Pancreas (tissue), 10 donors: ENCODE measurements at regions not wholly inside any gene's neighbourhood (a gene's known extent, or its start where the extent isn't known, plus 50 kb on each side); places are given as distances from the start of the nearest gene placed in this dataset.

Source experiments
- ATAC-seq, 4 donors: fragments of 200-7000 bp; cut with Tn5 transposase; one replicate each; pipeline versions ENCODE4 v1.8.0 to v1.9.1; 2020; ENCODE audit warnings: mild to moderate bottlenecking in 4 of 4, moderate library complexity in 4 of 4
- DNase-seq, 6 donors: peaks; one replicate each; pipeline ENCODE4 v3.0.0-alpha.2; 2020
- FAIRE-seq: peaks from 2 replicates; lab custom pipeline; 2012; peaks lifted over from hg19 to GRCh38; lab: Jason Lieb, UNC
- H3K27ac ChIP-seq, 4 donors: fragments of 200-600 bp; sonication (generic); 1 replicate in 3 of 4; 2 replicates in 1 of 4; pipeline versions ENCODE4 v1.5.0 to v1.8.0; 2020
- H3K27me3 ChIP-seq, 4 donors: fragments of 200-600 bp; one replicate each; pipeline ENCODE4 v1.8.0; 2021
- H3K36me3 ChIP-seq, 3 donors: fragments of 200-600 bp; sonication (generic) in 1 of 3; one replicate each; pipeline versions ENCODE4 v1.5.0 to v1.8.0; 2020 to 2021
- H3K4me1 ChIP-seq, 3 donors: fragments of 200-600 bp; one replicate each; pipeline ENCODE4 v1.8.0; 2021
- H3K4me3 ChIP-seq, 4 donors: fragments of 200-600 bp; sonication (generic) in 2 of 4; one replicate each; pipeline versions ENCODE4 v1.5.0 to v1.8.0; 2020 to 2021
- H3K9me3 ChIP-seq, 4 donors: fragments of 200-600 bp; one replicate each; pipeline ENCODE4 v1.8.0; 2021
- CTCF ChIP-seq, 4 donors: fragments of 200-600 bp; sonication (generic) in 3 of 4; IDR thresholded peaks; one replicate each; pipeline versions ENCODE4 v1.5.0 to v1.8.0; 2021; ENCODE audit warnings: antibody characterized with exemption in 4 of 4
- WGBS, 2 donors: extraction: QIAGEN DNeasy Blood & Tissue Kit; methylation state at CpG; one replicate each; pipeline ENCODE4 v1.1.7; 2013; 5-methylcytosine and 5-hydroxymethylcytosine counted together
- intact Hi-C, 3 donors: fragments of 100-400 bp; cut with DNase I; formaldehyde crosslinking; loops; one replicate each; pipeline versions ENCODE4 v1.11.1 to v1.14.2; 2022
- donor health status: healthy with polysubstance abuse.
- donor health status: DM: no; HTN: no; CAD: no; lungs with moderate emphysema.
- donor health status: DM: no; HTN: no; CAD: no.
- donor health status: control.
- donor health status: control.
- donor health status: Bipolar disorder and iron deficiency.
- donor health status: DM: yes; HTN: yes; CAD: no.
- donor health status: DM: no; HTN: no; CAD: no.
- donor health status: DM: no; HTN: no; CAD: no.
- donor health status: DM: yes; HTN: yes; CAD: no.

- 87 to 98% methylated on average over 1 of the region's 1 CpG for WGBS, 2 donors
- Histone ChIP-seq H3K27ac (no peak overlapping the region), H3K27me3 (no peaks in the 10 kb centered on the region), H3K36me3 (no peaks in the 10 kb centered on the region), H3K4me1 (peaks cover 0 to 4% (median 0%) of the 10 kb centered on the region in 3 donors), H3K9me3 (no peaks in the 10 kb centered on the region), H3K4me3 (no peak overlapping the region)
- no peak for TF ChIP-seq CTCF (IDR thresholded peaks at IDR 0.05)
- ATAC-seq (no peak), DNase-seq (no peak), FAIRE-seq (no peak)
- intact Hi-C loops = no loop called here
These were observed 79.6 kb downstream of the NFKBIZ start for GRCh38 chr3:101928890-101929289.

DNA sequence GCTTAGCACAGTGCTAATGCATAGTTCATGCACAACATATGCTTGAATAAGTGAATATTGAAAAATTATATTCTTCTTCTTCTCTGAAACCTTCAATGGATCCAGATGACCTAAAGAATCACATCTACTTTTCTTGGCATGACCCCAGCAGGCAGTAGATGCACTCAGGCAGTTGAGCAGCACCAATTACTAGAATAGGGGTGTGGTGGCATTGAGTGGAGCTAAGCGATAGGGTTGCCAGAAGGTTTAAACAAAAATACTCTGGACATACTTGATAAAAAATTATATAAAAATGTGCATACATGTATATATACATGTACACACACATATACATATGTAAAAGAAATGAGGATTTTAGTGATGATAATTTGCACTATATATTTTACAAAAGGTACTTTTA is 81.8 kb downstream of the NFKBIZ start:
- Histone ChIP-seq H3K27me3 (no peaks in the 10 kb centered on the region), H3K4me1 (no peaks in the 10 kb centered on the region), H3K36me3 (no peaks in the 10 kb centered on the region), H3K4me3 (no peak overlapping the region), H3K27ac (no peak overlapping the region), H3K9me3 (no peaks in the 10 kb centered on the region)
- no peak for TF ChIP-seq CTCF (IDR thresholded peaks at IDR 0.05)
- ATAC-seq (no peak), DNase-seq (no peak), FAIRE-seq (no peak)
- intact Hi-C loops = no loop called here
- 94 to 96% methylated on average over 1 of the region's 1 CpG for WGBS, 2 donors

DNA sequence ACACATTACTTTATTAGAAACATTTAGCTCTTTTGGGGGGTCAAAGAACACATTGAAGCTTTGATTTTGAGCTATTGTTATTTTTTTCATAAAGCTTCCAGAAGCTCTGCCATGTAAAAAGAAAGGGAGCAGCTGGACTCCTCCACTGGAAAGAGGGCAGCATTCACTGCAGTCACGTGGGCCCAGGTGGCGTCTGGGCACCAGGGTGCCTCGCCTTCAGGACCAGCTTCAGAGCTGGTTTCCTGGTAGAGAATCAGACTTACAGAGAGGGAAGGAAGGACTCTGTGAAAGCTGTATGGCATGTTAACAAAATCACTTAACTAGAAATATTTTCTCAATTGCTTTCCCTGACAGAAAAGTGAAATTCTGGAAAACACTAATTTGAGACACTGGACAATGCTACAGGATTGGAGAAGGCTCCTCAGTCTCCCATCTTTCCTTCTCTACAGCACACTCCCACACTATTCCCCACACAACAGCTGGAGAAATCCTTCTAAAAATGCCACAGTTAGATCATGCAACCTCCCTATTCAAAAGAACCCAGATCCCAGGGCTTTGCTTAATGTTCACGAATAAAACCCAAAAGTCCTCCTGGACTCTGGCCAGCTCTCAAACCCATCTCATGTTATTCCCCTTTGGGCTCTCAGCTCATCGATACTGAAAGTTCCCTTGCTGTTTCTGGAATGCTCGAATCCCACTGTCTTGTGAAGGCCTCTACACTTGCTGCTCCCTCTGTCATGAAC is 83.2 kb downstream of the NFKBIZ start:
- Histone ChIP-seq H3K9me3 (no peaks in the 10 kb centered on the region), H3K4me1 (no peaks in the 10 kb centered on the region), H3K4me3 (no peak overlapping the region), H3K36me3 (no peaks in the 10 kb centered on the region), H3K27me3 (no peaks in the 10 kb centered on the region), H3K27ac (no peak overlapping the region)
- intact Hi-C loops = no loop called here
- 89 to 93% methylated on average over 6 of the region's 6 CpGs for WGBS, 2 donors
- ATAC-seq (no peak), FAIRE-seq (no peak), DNase-seq (peak in 1 of 6 donors; percentile 11)
- TF ChIP-seq CTCF (IDR thresholded peaks at IDR 0.05) = no peak

DNA sequence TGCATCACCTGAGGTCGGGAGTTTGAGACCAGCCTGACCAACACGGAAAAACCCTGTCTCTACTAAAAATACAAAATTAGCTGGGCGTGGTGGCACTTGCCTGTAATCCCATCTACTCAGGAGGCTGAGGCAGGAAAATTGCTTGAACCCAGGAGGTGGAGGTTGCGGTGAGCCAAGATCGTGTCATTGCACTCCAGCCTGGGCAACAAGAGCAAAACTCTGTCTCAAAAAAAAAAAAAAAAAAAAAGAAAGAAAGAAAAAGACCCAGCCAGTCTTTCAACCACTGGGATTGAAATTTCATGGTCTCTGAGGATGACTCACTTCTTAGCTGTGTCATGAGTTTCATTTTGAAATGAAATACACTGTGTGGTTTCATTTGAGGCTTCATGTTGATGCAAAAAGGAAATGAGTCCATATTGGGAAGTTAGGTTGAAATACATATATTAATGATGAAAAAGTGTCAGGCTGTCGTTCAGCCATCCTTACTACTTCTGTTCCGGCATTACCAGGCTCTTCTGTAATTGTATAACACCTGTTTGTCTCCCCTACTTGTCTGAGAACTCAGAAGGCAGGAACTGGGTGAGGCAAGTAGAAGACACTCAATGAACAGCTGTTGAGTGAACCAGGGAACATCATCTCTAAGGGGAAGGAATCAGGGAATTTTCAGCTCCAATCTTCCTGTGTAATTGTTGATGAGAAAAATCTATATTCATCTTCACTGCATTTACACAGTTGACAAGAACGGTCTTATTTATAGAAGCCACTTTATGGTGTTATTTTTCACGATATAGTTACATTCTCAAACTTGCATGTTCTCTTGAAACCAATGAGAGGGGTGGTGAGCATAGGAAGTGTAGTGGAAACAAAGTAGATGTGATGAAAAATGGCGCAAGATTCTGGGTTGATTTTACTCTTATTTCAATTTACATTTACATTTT is 87.4 kb downstream of the NFKBIZ start:
- H3K27me3 ChIP-seq = no peaks in the 10 kb centered on the region
- H3K27ac ChIP-seq = no peak overlapping the region
- H3K4me3 ChIP-seq = no peak overlapping the region
- H3K36me3 ChIP-seq = no peaks in the 10 kb centered on the region
- TF ChIP-seq CTCF (IDR thresholded peaks at IDR 0.05) = no peak
- intact Hi-C loops = no loop called here
- FAIRE-seq (no peak), DNase-seq (no peak), ATAC-seq (peak in 2 of 4 donors; percentile 71 to 75)
- no peaks in the 10 kb centered on the region for H3K9me3 ChIP-seq
- 88 to 90% methylated on average over 10 of the region's 10 CpGs for WGBS, 2 donors
- peaks cover 0 to 11% (median 6%) of the 10 kb centered on the region in 3 donors for H3K4me1 ChIP-seq
